ENCODE measurements at regions not wholly inside any gene's neighbourhood (a gene's known extent, or its start where the extent isn't known, plus 50 kb on each side); places are given as distances from the start of the nearest gene placed in this dataset.

- no peak for DNase-seq
Observed at GRCh38 chr3:21357241-21357640, 393.8 kb downstream of the ZNF385D start.

DNA sequence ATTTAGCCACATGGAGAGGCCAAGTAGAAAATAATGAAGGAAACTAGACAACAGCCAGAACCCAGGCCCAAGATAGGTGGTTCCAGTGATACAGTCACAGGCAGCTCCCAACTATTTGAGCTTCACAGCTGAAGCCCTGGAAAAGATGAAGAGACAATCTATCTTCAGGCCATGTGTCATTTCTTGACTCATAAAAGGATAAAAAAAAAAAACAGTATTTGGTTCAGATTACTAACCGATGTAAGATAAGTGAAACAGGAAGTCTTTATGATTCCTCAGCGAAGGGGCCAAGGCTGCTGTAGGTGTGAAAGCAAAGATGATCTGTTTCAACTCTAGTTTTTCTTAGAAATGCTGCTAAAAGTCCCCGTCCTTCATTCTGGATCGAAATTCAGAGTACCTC lies 394.6 kb downstream of the ZNF385D start:
- DNase-seq: no peak

DNA sequence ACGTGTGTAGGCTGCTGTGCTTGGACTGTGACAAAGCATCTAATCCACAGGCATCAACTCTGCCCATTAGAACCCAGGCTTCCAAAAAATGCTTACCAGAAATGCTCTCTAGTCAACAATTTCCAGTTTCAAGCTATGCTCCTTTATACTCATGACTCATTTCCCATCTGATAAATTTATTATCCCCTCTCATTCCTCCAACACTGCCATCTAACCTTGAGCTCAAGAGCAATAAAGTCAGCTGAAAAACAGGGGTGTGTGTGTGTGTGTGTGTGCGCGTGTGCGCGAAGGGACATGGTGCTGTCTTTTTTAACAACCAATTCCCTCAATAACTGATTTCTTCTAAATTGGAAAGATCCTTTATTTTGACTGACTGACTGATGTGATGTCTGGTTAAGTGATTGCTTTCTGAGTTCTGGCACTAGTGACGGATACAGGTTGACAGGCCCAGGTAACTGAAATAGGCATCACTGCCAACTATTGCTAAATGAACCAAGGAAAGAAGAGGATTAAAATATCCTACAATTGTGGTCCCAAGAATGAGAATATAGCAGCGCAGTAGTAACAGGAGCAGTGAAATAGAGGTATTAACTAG lies 405.5 kb downstream of the ZNF385D start:
- no peak for DNase-seq

DNA sequence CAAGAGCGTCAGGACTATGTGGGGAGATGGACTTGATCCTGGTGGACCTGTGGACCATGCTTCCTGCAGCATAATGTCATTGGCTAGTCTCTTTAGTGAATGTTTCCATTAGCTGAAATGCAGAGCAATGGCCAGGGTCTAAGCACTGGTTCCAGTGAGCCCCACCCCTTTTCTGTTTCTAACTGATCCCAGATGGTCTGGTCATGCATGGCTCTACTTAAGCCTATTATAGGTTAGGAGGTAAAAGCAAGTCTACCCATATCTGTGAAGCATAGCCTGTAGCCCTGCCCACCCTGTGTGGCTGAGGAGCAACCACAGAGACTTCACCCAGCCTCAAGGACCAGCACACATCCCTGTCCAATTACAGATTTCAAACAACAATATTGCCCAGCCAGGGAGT lies 419.2 kb downstream of the ZNF385D start:
- DNase-seq: no peak

DNA sequence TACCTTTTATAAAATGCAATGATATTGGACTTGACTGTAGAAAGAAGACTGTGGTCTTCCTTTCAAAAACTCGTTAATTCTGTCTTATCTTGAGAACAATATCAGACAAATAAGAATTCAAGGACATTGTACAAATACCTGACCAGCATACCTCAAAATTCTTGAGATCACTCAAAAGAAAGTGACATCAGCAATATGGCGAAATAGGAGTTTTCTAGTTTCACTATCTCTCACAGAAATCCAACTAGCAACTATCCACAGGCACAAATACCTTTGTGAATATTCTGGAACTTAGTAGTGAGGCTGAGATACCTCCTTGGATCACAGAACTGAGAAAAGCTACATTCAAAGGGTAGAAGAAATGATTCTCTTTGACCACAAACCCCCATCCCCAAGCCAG lies 419.7 kb downstream of the ZNF385D start:
- no peak for DNase-seq

GRCh38 chr3:21330293-21330692 lies 420.7 kb downstream of the ZNF385D start:
- no peak for DNase-seq

- no peak for DNase-seq
Observed at GRCh38 chr3:21328711-21329390, 422.2 kb downstream of the ZNF385D start.

- no peak for DNase-seq
Observed at GRCh38 chr3:21326704-21327475, 424.1 kb downstream of the ZNF385D start.

GRCh38 chr3:21314688-21315087 lies 436.3 kb downstream of the ZNF385D start:
- no peak for DNase-seq

- DNase-seq: no peak
Observed at GRCh38 chr3:21310891-21311290, 440.1 kb downstream of the ZNF385D start.

- no peak for DNase-seq
Observed at GRCh38 chr3:21310161-21310560, 440.8 kb downstream of the ZNF385D start.

- DNase-seq: no peak
Observed at GRCh38 chr3:21297304-21297703, 453.7 kb downstream of the ZNF385D start.

DNA sequence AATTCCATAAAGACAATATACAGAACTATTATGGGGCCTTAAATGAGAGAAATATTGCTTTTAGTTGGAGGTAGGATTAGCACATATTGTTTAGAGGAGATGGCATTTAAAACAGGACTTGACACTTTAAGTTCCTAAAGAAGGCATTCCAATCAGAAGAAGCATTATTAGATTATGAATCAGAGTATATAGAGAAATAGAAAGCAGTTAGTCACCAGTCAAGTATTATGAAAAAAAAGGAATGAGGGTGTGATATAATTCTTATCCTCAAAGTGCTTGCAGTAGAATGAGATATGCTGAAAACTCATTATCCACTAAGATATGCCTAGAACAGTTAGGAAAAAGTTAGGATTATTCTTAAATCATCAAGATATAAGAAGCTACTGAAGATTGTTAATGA lies 456.2 kb downstream of the ZNF385D start:
- DNase-seq: no peak

- no peak for DNase-seq
Observed at GRCh38 chr3:21292971-21293370, 458.0 kb downstream of the ZNF385D start.

DNA sequence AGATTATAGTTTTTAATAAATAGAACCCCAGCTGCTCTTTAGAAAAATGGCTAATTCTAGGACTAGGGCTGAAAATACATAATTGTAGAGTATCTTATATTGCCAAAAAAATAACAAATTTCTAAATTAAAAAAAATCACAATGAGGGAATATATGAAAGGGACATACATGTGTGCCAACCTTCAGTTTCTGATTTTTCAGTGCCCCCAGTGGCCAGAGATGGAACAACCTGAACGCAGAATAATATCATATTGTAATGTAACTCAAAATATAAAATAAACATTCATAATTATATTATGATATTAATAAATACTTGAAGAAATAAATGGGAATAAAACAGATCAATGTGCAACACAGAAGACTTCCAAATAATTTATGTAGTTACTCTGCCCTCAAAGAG lies 460.5 kb downstream of the ZNF385D start:
- DNase-seq: no peak

DNA sequence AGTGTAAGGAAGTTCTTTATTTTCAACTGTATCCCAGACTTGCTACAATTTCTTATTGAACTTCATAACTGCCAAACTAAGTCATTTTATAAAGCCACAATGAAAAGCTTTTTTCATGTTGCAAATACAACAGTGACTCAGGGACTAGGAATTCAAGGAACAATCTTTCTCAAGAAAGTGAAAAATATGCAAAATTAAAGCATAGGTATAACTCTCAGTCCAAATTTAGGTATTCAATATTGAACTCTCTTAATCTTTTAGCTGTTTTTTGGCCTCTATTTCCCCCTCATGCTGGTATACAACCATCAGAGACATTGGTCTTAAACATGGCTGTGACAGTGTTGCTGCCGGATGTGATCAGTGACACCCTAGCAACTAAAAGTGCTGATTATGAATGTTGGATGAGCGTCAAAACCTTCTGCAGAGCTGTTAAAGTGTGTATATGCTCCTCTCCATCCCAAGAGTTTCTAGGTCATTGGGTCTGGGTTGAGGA lies 476.9 kb downstream of the ZNF385D start:
- DNase-seq: no peak

GRCh38 chr3:21273259-21274025 lies 477.6 kb downstream of the ZNF385D start:
- DNase-seq: no peak

- no peak for DNase-seq
Observed at GRCh38 chr3:21271606-21272016, 479.4 kb downstream of the ZNF385D start.

GRCh38 chr3:21269882-21270281 lies 481.1 kb downstream of the ZNF385D start:
- no peak for DNase-seq

GRCh38 chr3:21260507-21260906 lies 490.5 kb downstream of the ZNF385D start:
- no peak for DNase-seq

DNA sequence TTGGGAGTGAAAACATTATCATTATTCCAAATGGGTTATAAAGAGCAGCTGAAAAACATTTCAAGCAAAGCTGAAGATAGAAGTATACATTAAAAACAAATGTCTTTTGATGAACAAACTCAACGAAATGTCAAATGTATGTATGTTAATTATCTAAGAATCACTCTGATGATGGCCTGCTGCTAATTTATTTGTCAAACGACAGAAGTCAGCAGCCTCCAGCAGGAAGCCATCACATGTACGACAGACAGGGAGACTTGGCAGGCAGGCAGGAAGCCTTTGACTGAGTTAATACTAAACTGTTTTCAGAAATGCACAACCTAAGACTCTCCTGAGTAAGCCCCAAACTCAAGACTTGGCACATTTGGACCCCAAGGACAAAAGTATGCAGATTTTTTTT lies 491.1 kb downstream of the ZNF385D start:
- DNase-seq: no peak

- no peak for DNase-seq
Observed at GRCh38 chr3:21256932-21257331, 494.1 kb downstream of the ZNF385D start.

GRCh38 chr3:21238661-21239060 lies 512.3 kb downstream of the ZNF385D start:
- DNase-seq: no peak

Data from NCI-H748 treated with DMSO at 0.1 percent for 48 hours (cell line).